ENCODE measurements at regions not wholly inside any gene's neighbourhood (a gene's known extent, or its start where the extent isn't known, plus 50 kb on each side); places are given as distances from the start of the nearest gene placed in this dataset.

DNA sequence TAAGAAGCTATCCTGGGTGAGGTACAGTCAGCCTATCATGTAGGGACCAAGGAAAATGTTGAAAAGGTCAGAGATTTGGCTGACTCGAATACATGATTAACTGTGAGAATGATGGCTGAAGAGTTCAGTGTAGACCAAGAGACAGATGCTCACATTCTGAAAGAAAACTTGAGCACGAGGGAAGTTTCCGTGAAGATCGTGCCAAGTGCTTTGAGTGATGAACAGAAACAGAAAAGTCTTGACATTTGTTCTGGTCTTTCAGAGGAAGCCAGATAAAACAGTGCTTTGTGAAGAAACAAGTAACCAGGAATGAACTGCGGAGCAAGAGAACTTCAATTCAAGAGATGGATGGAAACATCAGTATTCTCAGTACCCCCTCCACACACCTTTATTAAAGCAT lies 500.3 kb upstream of the SMIM21 start:
- Histone ChIP-seq H3K36me3 (no peaks in the 10 kb centered on the region), H3K9me3 (ENCODE audit: low read depth) (no peaks in the 10 kb centered on the region), H3K4me1 (ENCODE audit: low read depth) (no peaks in the 10 kb centered on the region), H3K27ac (no peak overlapping the region), H3K27me3 (no peaks in the 10 kb centered on the region), H3K4me3 (no peak overlapping the region)
- TF ChIP-seq, protein P1, sequence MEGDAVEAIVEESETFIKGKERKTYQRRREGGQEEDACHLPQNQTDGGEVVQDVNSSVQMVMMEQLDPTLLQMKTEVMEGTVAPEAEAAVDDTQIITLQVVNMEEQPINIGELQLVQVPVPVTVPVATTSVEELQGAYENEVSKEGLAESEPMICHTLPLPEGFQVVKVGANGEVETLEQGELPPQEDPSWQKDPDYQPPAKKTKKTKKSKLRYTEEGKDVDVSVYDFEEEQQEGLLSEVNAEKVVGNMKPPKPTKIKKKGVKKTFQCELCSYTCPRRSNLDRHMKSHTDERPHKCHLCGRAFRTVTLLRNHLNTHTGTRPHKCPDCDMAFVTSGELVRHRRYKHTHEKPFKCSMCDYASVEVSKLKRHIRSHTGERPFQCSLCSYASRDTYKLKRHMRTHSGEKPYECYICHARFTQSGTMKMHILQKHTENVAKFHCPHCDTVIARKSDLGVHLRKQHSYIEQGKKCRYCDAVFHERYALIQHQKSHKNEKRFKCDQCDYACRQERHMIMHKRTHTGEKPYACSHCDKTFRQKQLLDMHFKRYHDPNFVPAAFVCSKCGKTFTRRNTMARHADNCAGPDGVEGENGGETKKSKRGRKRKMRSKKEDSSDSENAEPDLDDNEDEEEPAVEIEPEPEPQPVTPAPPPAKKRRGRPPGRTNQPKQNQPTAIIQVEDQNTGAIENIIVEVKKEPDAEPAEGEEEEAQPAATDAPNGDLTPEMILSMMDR (IDR thresholded peaks at IDR 0.05; ENCODE audit: low read depth, low read length): no peak
- DNase-seq (ENCODE audit: low read depth in 1 of 2, low spot score in 1 of 2): no peak

DNA sequence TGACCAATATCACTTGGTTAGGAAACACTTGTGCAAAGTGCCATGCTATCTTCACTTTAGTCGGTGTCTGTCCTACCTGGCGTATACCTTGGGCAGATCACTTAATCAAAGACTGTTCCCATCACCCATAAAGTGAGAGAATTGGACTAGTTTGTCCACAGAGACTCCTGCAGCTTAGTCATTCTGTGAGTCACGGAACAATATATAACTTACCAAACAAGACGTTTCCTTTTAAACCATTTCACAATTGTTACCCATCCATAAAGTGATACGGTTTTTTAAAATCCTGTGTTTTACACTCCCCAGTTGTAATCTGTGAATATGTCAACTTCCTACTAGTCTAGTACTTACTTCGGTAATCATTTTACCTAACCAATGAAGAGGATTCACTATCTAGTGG lies 499.3 kb upstream of the SMIM21 start:
- H3K4me3 ChIP-seq: no peak overlapping the region
- H3K27ac ChIP-seq: no peak overlapping the region
- no peaks in the 10 kb centered on the region for H3K9me3 ChIP-seq (ENCODE audit: low read depth)
- no peaks in the 10 kb centered on the region for H3K4me1 ChIP-seq (ENCODE audit: low read depth)
- H3K27me3 ChIP-seq: no peaks in the 10 kb centered on the region
- TF ChIP-seq, protein P1 (IDR thresholded peaks at IDR 0.05; ENCODE audit: low read depth, low read length): no peak
- peak in 1 of 2 donors; percentile 1 for DNase-seq (ENCODE audit: low read depth in 1 of 2, low spot score in 1 of 2)
- no peaks in the 10 kb centered on the region for H3K36me3 ChIP-seq

DNA sequence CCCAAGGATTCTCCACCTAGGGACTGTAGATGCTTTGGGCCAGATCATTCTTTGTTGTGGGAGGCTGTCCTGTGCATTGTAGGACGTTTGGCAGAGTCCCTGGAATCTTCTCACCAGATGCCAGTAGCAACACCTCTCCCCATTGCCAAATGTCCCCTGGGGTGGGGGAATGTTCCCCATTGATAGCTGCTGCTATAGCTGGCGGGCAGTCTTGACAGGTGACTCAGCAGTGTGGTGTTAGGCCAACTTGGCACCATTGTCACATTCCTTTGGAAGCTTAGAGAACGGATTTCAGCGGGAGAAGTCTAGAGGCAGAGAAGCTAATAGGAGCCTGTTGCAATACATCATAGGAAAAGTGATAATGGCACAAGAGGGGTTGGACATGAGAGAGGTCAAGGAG lies 495.7 kb upstream of the SMIM21 start:
- Histone ChIP-seq H3K4me3 (no peak overlapping the region), H3K27ac (no peak overlapping the region), H3K27me3 (no peaks in the 10 kb centered on the region), H3K4me1 (ENCODE audit: low read depth) (no peaks in the 10 kb centered on the region), H3K36me3 (no peaks in the 10 kb centered on the region), H3K9me3 (ENCODE audit: low read depth) (no peaks in the 10 kb centered on the region)
- DNase-seq (ENCODE audit: low read depth in 1 of 2, low spot score in 1 of 2): peak in 1 of 2 donors; percentile 71
- TF ChIP-seq, protein P1 (IDR thresholded peaks at IDR 0.05; ENCODE audit: low read depth, low read length): no peak

DNA sequence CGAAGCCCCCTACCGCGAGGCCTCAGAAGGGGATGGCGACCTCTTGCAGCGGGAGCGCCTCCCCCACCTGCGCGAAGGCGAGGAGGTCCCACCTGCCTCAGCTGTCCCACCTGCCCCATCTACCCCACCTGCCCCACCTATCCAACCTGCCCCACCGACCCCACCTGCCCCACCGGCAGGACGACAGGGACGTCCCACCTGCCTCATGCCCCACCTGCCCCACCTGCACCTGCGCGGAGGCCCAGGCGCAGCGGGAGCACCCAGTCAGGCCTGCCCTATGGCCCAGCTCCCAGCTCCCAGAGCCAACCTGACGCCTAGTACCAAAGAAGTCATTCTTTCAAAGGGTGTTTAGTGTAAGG lies 489.1 kb upstream of the SMIM21 start:
- no peak for DNase-seq (ENCODE audit: low read depth in 1 of 2, low spot score in 1 of 2)
- H3K4me1 ChIP-seq (ENCODE audit: low read depth): no peaks in the 10 kb centered on the region
- TF ChIP-seq, protein P1 (IDR thresholded peaks at IDR 0.05; ENCODE audit: low read depth, low read length): no peak
- H3K27ac ChIP-seq: no peak overlapping the region
- H3K36me3 ChIP-seq: no peaks in the 10 kb centered on the region
- H3K9me3 ChIP-seq (ENCODE audit: low read depth): no peaks in the 10 kb centered on the region
- peaks cover 33% of the 10 kb centered on the region for H3K27me3 ChIP-seq
- H3K4me3 ChIP-seq: peak overlapping the region; percentile 51

DNA sequence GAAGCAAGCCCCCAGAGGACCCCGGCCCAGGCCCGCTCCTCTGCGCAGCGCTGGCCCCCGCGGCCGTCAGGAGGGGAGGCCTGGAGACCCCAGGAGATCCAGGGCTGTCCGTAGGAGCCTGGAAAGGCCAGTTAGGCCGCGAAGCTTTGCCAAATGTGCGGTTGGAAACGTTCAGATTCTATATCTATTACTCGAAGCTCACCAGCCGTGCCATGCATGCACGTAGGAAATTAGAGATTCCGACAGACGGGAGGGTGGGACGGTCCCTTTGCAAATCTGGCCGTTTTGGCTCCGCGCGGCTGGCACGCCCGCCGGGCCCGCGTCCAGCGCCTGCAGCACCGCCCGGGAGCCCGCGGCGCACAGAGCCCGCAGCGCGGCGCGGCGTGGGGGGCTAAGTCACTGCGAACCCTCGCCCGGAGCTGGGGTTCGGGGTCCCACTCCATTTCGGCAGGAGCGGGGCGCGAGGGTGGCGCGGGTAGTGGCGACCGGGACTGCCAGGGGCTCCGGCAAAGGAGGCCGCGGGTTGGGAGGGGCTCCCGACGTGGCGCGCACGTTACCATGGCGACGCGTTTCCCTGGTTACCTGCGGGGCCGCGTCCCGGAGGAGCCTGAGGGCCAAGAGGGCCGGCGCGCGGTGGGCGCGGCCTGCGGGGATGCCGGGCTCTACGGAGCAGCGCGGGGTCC lies 488.6 kb upstream of the SMIM21 start:
- peak overlapping the region; percentile 51 for H3K4me3 ChIP-seq
- no peaks in the 10 kb centered on the region for H3K9me3 ChIP-seq (ENCODE audit: low read depth)
- DNase-seq (ENCODE audit: low read depth in 1 of 2, low spot score in 1 of 2): peak; percentile 9 to 77
- H3K4me1 ChIP-seq (ENCODE audit: low read depth): no peaks in the 10 kb centered on the region
- H3K27me3 ChIP-seq: peaks cover 33% of the 10 kb centered on the region
- TF ChIP-seq, protein P1 (IDR thresholded peaks at IDR 0.05; ENCODE audit: low read depth, low read length): no peak
- no peaks in the 10 kb centered on the region for H3K36me3 ChIP-seq
- H3K27ac ChIP-seq: no peak overlapping the region
